HCT116 (cell line): ENCODE measurements at regions not wholly inside any gene's neighbourhood (a gene's known extent, or its start where the extent isn't known, plus 50 kb on each side); places are given as distances from the start of the nearest gene placed in this dataset.

Experiments used
- ATAC-seq: fragments of 200-7000 bp; cut with Tn5 transposase; 2 replicates; pipeline ENCODE4 v1.9.1; 2020; ENCODE audit warnings: mild to moderate bottlenecking, moderate library complexity
- BruUV-seq: library from RNA; stranded (reverse); fragments of 400-500 nt; replicated peaks from 2 replicates; lab custom pipeline; 2021; lab: Mats Ljungman, UMichigan
- CTCF ChIA-PET: fragments of 300-600 bp; sonication (Branson Sonifier 250); formaldehyde crosslinking; loops from one replicate; lab custom pipeline; 2021; ENCODE audit warnings: antibody characterized with exemption; lab: Charles Lee
- POLR2A ChIA-PET: fragments of 300-600, 350-600 bp; sonication (Branson Sonifier 250); formaldehyde crosslinking; loops from one replicate; lab custom pipeline; 2021; ENCODE audit warnings: antibody characterized with exemption; lab: Charles Lee
- RAD21 ChIA-PET, 2 experiments: fragments of 300-600 bp; sonication (Branson Sonifier 250); formaldehyde crosslinking; loops; one replicate each; lab custom pipeline; 2023; ENCODE audit warnings: low total read pairs in 2 of 2; ENCODE audit not compliant: uncharacterized antibody in 2 of 2, unreplicated experiment in 2 of 2, low non-redundant PET in 1 of 2; lab: Charles Lee
- DNase-seq: peaks from one replicate; pipeline ENCODE4 v3.0.0-alpha.2; 2010; ENCODE audit warnings: low read depth, low spot score
- H2AFZ ChIP-seq: fragments of 200-600 bp; shearing (Covaris generic), sonication (generic); 2 replicates; pipeline ENCODE4 v1.6.1; 2017; ENCODE audit warnings: low read depth, mixed run types, mixed read lengths, antibody characterized with exemption, low read length; ENCODE audit not compliant: poor library complexity, severe bottlenecking
- H3K27ac ChIP-seq: 2 replicates; pipeline ENCODE4 v1.5.1; 2012; ENCODE audit warnings: low read depth, low read length
- H3K27me3 ChIP-seq: fragments of 200-600 bp; sonication (generic); 2 replicates; pipeline ENCODE4 v1.6.1; 2016; ENCODE audit warnings: mixed run types, low read length, mixed read lengths; ENCODE audit not compliant: insufficient read depth
- H3K36me3 ChIP-seq, 2 experiments: fragments of 200-500 bp in 1 of 2; fragments of 200-600 bp in 1 of 2; sonication (Bioruptor generic) in 1 of 2; sonication (generic) in 1 of 2; 2 replicates each; pipeline versions ENCODE4 v1.5.1 to v1.6.1; 2014 to 2016; ENCODE audit warnings: low read length in 2 of 2, inconsistent platforms in 1 of 2, mixed read lengths in 1 of 2, mixed run types in 1 of 2; ENCODE audit not compliant: insufficient read depth in 2 of 2, control insufficient read depth in 1 of 2
- H3K4me1 ChIP-seq, 2 experiments: fragments of 200-600 bp in 1 of 2; sonication (generic) in 1 of 2; 2 replicates each; pipeline versions ENCODE4 v1.5.1 to v1.6.1; 2012 to 2017; ENCODE audit warnings: low read length in 2 of 2, inconsistent platforms in 1 of 2, mild to moderate bottlenecking in 1 of 2, mixed read lengths in 1 of 2, mixed run types in 1 of 2, moderate library complexity in 1 of 2; ENCODE audit not compliant: insufficient read depth in 2 of 2, control insufficient read depth in 1 of 2
- H3K4me2 ChIP-seq: fragments of 200-600 bp; sonication (generic); 2 replicates; pipeline ENCODE4 v1.6.1; 2017; ENCODE audit warnings: mixed run types, low read length, mixed read lengths
- H3K4me3 ChIP-seq, 2 experiments: fragments of 200-600 bp in 1 of 2; sonication (generic) in 1 of 2; replicated peaks in 1 of 2; 2 replicates each; pipeline ENCODE4 v1.5.1; 2011 to 2016; ENCODE audit warnings: low read length in 2 of 2, control low read depth in 1 of 2, low read depth in 1 of 2, mild to moderate bottlenecking in 1 of 2, mixed read lengths in 1 of 2, mixed run types in 1 of 2
- H3K79me2 ChIP-seq: fragments of 200-600 bp; sonication (generic); 2 replicates; pipeline ENCODE4 v1.6.1; 2017; ENCODE audit warnings: mild to moderate bottlenecking, mixed run types, low read length, moderate library complexity, mixed read lengths; ENCODE audit not compliant: insufficient read depth
- H3K9ac ChIP-seq: fragments of 200-600 bp; sonication (generic); 2 replicates; pipeline ENCODE4 v1.6.1; 2016; ENCODE audit warnings: low read length, mixed read lengths
- H3K9me2 ChIP-seq: fragments of 200-600 bp; sonication (generic), shearing (Covaris generic); 2 replicates; pipeline ENCODE4 v1.6.1; 2017; ENCODE audit warnings: mixed run types, mild to moderate bottlenecking, moderate library complexity; ENCODE audit not compliant: insufficient read depth
- H3K9me3 ChIP-seq, 2 experiments: fragments of 200-500 bp in 1 of 2; fragments of 200-600 bp in 1 of 2; sonication (Bioruptor generic) in 1 of 2; sonication (generic) in 1 of 2; 2 replicates each; pipeline ENCODE4 v1.6.1; 2014 to 2017; ENCODE audit warnings: low read length in 2 of 2, mixed read lengths in 2 of 2, inconsistent platforms in 1 of 2, low read depth in 1 of 2, mild to moderate bottlenecking in 1 of 2, mixed run types in 1 of 2, moderate library complexity in 1 of 2; ENCODE audit not compliant: control insufficient read depth in 1 of 2, insufficient read depth in 1 of 2
- H4K20me1 ChIP-seq: fragments of 200-600 bp; sonication (generic), shearing (Covaris generic); 2 replicates; pipeline ENCODE4 v1.6.1; 2017; ENCODE audit warnings: mixed run types, mild to moderate bottlenecking, moderate library complexity; ENCODE audit not compliant: insufficient read depth
- CEBPB ChIP-seq: IDR thresholded peaks from 2 replicates; pipeline ENCODE4 v1.6.1; 2012; ENCODE audit warnings: low read depth
- EGR1 ChIP-seq: IDR thresholded peaks from 2 replicates; pipeline ENCODE4 v1.6.1; 2012; ENCODE audit warnings: low read depth
- ELF1 ChIP-seq: IDR thresholded peaks from 2 replicates; pipeline ENCODE4 v1.6.1; 2012; ENCODE audit warnings: low read depth, borderline replicate concordance
- EZH2 ChIP-seq: fragments of 200-600 bp; sonication (generic); IDR thresholded peaks from 2 replicates; pipeline ENCODE4 v1.6.1; 2017; ENCODE audit warnings: antibody characterized with exemption, mixed run types
- FOSL1 ChIP-seq: IDR thresholded peaks from 2 replicates; pipeline ENCODE4 v1.6.1; 2012; ENCODE audit warnings: low read depth
- JUND ChIP-seq: IDR thresholded peaks from 2 replicates; pipeline ENCODE4 v1.6.1; 2012
- MAX ChIP-seq: IDR thresholded peaks from 2 replicates; pipeline ENCODE4 v1.6.1; 2012
- POLR2A ChIP-seq: IDR thresholded peaks from 2 replicates; pipeline ENCODE4 v1.7.0; 2011; ENCODE audit warnings: borderline replicate concordance; ENCODE audit not compliant: insufficient read depth, insufficient read length; ENCODE audit errors: extremely low read depth
- POLR2AphosphoS5 ChIP-seq: IDR thresholded peaks from 2 replicates; pipeline ENCODE4 v1.6.1; 2011; ENCODE audit warnings: mild to moderate bottlenecking, low read depth, low read length, moderate library complexity
- RAD21 ChIP-seq: IDR thresholded peaks from 2 replicates; pipeline ENCODE4 v1.6.1; 2012; ENCODE audit warnings: low read depth, mild to moderate bottlenecking
- REST ChIP-seq: IDR thresholded peaks from 2 replicates; pipeline ENCODE4 v1.6.1; 2012; ENCODE audit warnings: low read depth
- SIN3A ChIP-seq: IDR thresholded peaks from 2 replicates; pipeline ENCODE4 v1.6.1; 2012; ENCODE audit warnings: low read depth
- SRF ChIP-seq: IDR thresholded peaks from 2 replicates; pipeline ENCODE4 v1.6.1; 2012; ENCODE audit warnings: low read depth
- TCF7L2 ChIP-seq: IDR thresholded peaks from 2 replicates; pipeline ENCODE4 v1.7.0; 2011; ENCODE audit warnings: borderline replicate concordance, inconsistent platforms; ENCODE audit not compliant: insufficient read depth, insufficient read length; ENCODE audit errors: extremely low read depth
- YY1 ChIP-seq: IDR thresholded peaks from 2 replicates; pipeline ENCODE4 v1.6.1; 2011; ENCODE audit warnings: low read length, low read depth, moderate library complexity, mild to moderate bottlenecking; ENCODE audit not compliant: insufficient replicate concordance; ENCODE audit errors: extremely low read depth
- ZBTB33 ChIP-seq: IDR thresholded peaks from 2 replicates; pipeline ENCODE4 v1.6.1; 2011; ENCODE audit warnings: mild to moderate bottlenecking, low read length, moderate library complexity; ENCODE audit not compliant: insufficient replicate concordance; ENCODE audit errors: extremely low read depth
- ZFX ChIP-seq: fragments of 450-650 bp; IDR thresholded peaks from 2 replicates; pipeline ENCODE4 v1.6.1; 2017
- ZNF274 ChIP-seq: fragments of 200-500 bp; sonication (Bioruptor generic); IDR thresholded peaks from 2 replicates; pipeline ENCODE4 v1.6.1; 2014; ENCODE audit warnings: mild to moderate bottlenecking, low read depth, low read length, inconsistent platforms
- intact Hi-C: fragments of 100-400 bp; cut with micrococcal nuclease; formaldehyde crosslinking; loops from 2 replicates; pipeline ENCODE4 v1.10.0; 2022

DNA sequence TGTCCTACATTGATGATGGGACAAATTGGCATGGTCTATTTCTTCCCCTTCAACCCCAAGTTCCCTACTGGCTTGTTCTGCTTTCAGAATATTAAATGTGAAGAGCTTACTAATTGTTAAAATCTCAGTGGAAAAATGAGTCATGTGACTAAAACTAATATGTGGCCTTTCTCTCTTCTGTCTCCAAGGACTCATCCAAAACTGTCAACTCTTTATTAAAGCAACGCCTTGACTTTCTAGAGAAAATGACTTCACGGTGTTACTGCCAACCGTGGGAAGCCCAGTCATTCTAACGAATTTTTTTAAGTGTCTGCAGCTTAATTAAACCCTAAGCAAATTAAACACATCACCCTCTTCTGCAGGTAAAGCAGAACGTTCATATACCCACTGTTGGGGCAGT, 431.6 kb downstream of the DTWD2 start:
- ATAC-seq (no peak), DNase-seq (no peak)
- no peaks in the 10 kb centered on the region for H3K9me3 ChIP-seq
- CTCF ChIA-PET = no interaction called here
- H3K9me2 ChIP-seq = no peaks in the 10 kb centered on the region
- no peaks in the 10 kb centered on the region for H3K36me3 ChIP-seq
- TF ChIP-seq POLR2AphosphoS5 (no peak), JUND (no peak), SRF (no peak), REST (no peak), EZH2 (no peak), MAX (no peak), ZNF274 (no peak), POLR2A (no peak), EGR1 (no peak), SIN3A (no peak), CEBPB (no peak), ZBTB33 (no peak), ELF1 (no peak), ZFX (no peak), TCF7L2 (no peak), RAD21 (no peak), FOSL1 (no peak), YY1 (no peak)
- no peaks in the 10 kb centered on the region for H4K20me1 ChIP-seq
- no peak overlapping the region for H3K4me2 ChIP-seq
- intact Hi-C loops = no loop called here
- H2AFZ ChIP-seq = no peak overlapping the region
- RAD21 ChIA-PET = no interaction called here
- H3K27me3 ChIP-seq = no peaks in the 10 kb centered on the region
- H3K79me2 ChIP-seq = no peaks in the 10 kb centered on the region
- POLR2A ChIA-PET = no interaction called here
- H3K4me1 ChIP-seq = no peaks in the 10 kb centered on the region
- no peak overlapping the region for H3K4me3 ChIP-seq
- H3K27ac ChIP-seq = no peak overlapping the region
- no TSS peak for BruUV-seq
- no peak overlapping the region for H3K9ac ChIP-seq
